Jurkat, Clone E6-1 (cell line): ENCODE measurements at regions not wholly inside any gene's neighbourhood (a gene's known extent, or its start where the extent isn't known, plus 50 kb on each side); places are given as distances from the start of the nearest gene placed in this dataset.
"Not testable (repeated sequence)": the region's sequence is repeated elsewhere in the genome, so short reads cannot be mapped to it uniquely, and the experiment has no call there.

Experiments
- DNase-seq: peaks from one replicate; pipeline ENCODE4 v3.0.0-alpha.2; 2011; ENCODE audit warnings: low read depth, low spot score
- H3K4me3 ChIP-seq: 2 replicates; pipeline ENCODE4 v1.5.1; 2011; ENCODE audit warnings: mild to moderate bottlenecking, low read length, control low read depth, moderate library complexity

GRCh38 chr2:37755961-37756559 is 84.6 kb upstream of the CDC42EP3 start:
- DNase-seq, H3K4me3 ChIP-seq: not testable (repeated sequence)

GRCh38 chr2:37757456-37757855 is 86.0 kb upstream of the CDC42EP3 start:
- not testable (repeated sequence) for DNase-seq

GRCh38 chr2:37758141-37758601 is 86.7 kb upstream of the CDC42EP3 start:
- DNase-seq, H3K4me3 ChIP-seq: not testable (repeated sequence)

More at GRCh38 chr2:37757456-37757855, 86.0 kb upstream of the CDC42EP3 start:
- not testable (repeated sequence) for H3K4me3 ChIP-seq

GRCh38 chr2:37759989-37760388 is 88.5 kb upstream of the CDC42EP3 start:
- not testable (repeated sequence) for DNase-seq, H3K4me3 ChIP-seq

- no peak overlapping the region for H3K4me3 ChIP-seq
- DNase-seq = no peak
These were observed 89.0 kb upstream of the CDC42EP3 start for GRCh38 chr2:37760471-37760870.

GRCh38 chr2:37762281-37762680 is 90.8 kb upstream of the CDC42EP3 start:
- H3K4me3 ChIP-seq, DNase-seq: not testable (repeated sequence)

- no peak for DNase-seq
- H3K4me3 ChIP-seq = no peak overlapping the region
These were observed 93.3 kb upstream of the CDC42EP3 start for GRCh38 chr2:37764739-37765138.

- DNase-seq = no peak
- H3K4me3 ChIP-seq = no peak overlapping the region
These were observed 94.7 kb upstream of the CDC42EP3 start for GRCh38 chr2:37766106-37766505.

GRCh38 chr2:37767046-37767445 is 95.6 kb upstream of the CDC42EP3 start:
- DNase-seq = no peak
- no peak overlapping the region for H3K4me3 ChIP-seq

GRCh38 chr2:37767959-37768925 is 96.8 kb upstream of the CDC42EP3 start:
- H3K4me3 ChIP-seq = no peak overlapping the region
- no peak for DNase-seq

GRCh38 chr2:37769551-37769950 is 98.1 kb upstream of the CDC42EP3 start:
- no peak for DNase-seq
- no peak overlapping the region for H3K4me3 ChIP-seq

GRCh38 chr2:37770797-37771196 is 99.4 kb upstream of the CDC42EP3 start:
- no peak for DNase-seq
- no peak overlapping the region for H3K4me3 ChIP-seq

GRCh38 chr2:37771600-37772088 is 100.2 kb upstream of the CDC42EP3 start:
- H3K4me3 ChIP-seq = no peak overlapping the region
- no peak for DNase-seq

GRCh38 chr2:37773371-37774130 is 102.1 kb upstream of the CDC42EP3 start:
- no peak overlapping the region for H3K4me3 ChIP-seq
- no peak for DNase-seq

- DNase-seq, H3K4me3 ChIP-seq: not testable (repeated sequence)
These were observed 102.9 kb upstream of the CDC42EP3 start for GRCh38 chr2:37774171-37774944.

- no peak for DNase-seq
- H3K4me3 ChIP-seq = no peak overlapping the region
These were observed 103.8 kb upstream of the CDC42EP3 start for GRCh38 chr2:37774976-37775907.

- no peak overlapping the region for H3K4me3 ChIP-seq
- no peak for DNase-seq
These were observed 104.4 kb upstream of the CDC42EP3 start for GRCh38 chr2:37775908-37776250.

GRCh38 chr2:37776487-37776886 is 105.0 kb upstream of the CDC42EP3 start:
- no peak for DNase-seq
- H3K4me3 ChIP-seq = no peak overlapping the region
